Small intestine (tissue), 7 donors: ENCODE measurements at regions not wholly inside any gene's neighbourhood (a gene's known extent, or its start where the extent isn't known, plus 50 kb on each side); places are given as distances from the start of the nearest gene placed in this dataset.
"Not testable (repeated sequence)": the region's sequence is repeated elsewhere in the genome, so short reads cannot be mapped to it uniquely, and the experiment has no call there.

Source experiments
- DNase-seq, 2 donors: peaks; one replicate each; pipeline versions ENCODE4 v3.0.0 to v3.0.0-alpha.2; 2013
- FAIRE-seq: peaks from 2 replicates; lab custom pipeline; 2012; peaks lifted over from hg19 to GRCh38; lab: Jason Lieb, UNC
- H3K27ac ChIP-seq, 3 donors: one replicate each; pipeline ENCODE4 v1.5.1; 2013; ENCODE audit warnings: low read length in 2 of 3, mild to moderate bottlenecking in 2 of 3, control low read depth in 1 of 3, inconsistent platforms in 1 of 3, low read depth in 1 of 3, moderate library complexity in 1 of 3
- H3K27me3 ChIP-seq, 3 donors: one replicate each; pipeline ENCODE4 v1.6.1; 2013; ENCODE audit warnings: low read length in 3 of 3, inconsistent platforms in 1 of 3; ENCODE audit not compliant: control insufficient read depth in 3 of 3, insufficient read depth in 3 of 3
- H3K36me3 ChIP-seq, 3 donors: one replicate each; pipeline ENCODE4 v1.6.1; 2013; ENCODE audit warnings: low read length in 3 of 3, inconsistent platforms in 1 of 3, low read depth in 1 of 3, mild to moderate bottlenecking in 1 of 3, moderate library complexity in 1 of 3; ENCODE audit not compliant: control insufficient read depth in 3 of 3, insufficient read depth in 2 of 3
- H3K4me1 ChIP-seq, 3 donors: one replicate each; pipeline ENCODE4 v1.6.1; 2013; ENCODE audit warnings: low read length in 2 of 3, inconsistent platforms in 1 of 3, low read depth in 1 of 3, mild to moderate bottlenecking in 1 of 3, moderate library complexity in 1 of 3; ENCODE audit not compliant: control insufficient read depth in 3 of 3, insufficient read depth in 2 of 3
- H3K4me3 ChIP-seq, 3 donors: one replicate each; pipeline ENCODE4 v1.5.1; 2013; ENCODE audit warnings: low read length in 3 of 3, control low read depth in 1 of 3, inconsistent platforms in 1 of 3, low read depth in 1 of 3, mild to moderate bottlenecking in 1 of 3, moderate library complexity in 1 of 3
- H3K9me3 ChIP-seq, 2 donors: one replicate each; pipeline ENCODE4 v1.6.1; 2013; ENCODE audit warnings: low read depth in 1 of 2, low read length in 1 of 2; ENCODE audit not compliant: control insufficient read depth in 2 of 2, insufficient read depth in 1 of 2
- WGBS, 3 donors: extraction: QIAGEN DNeasy Blood & Tissue Kit; methylation state at CpG; one replicate each; pipeline ENCODE4 v1.1.7; 2013; 5-methylcytosine and 5-hydroxymethylcytosine counted together
- donor health status: healthy with polysubstance abuse.
- donor health status: control.
- donor health status: control.
- donor health status: Bipolar disorder and iron deficiency.
- donor health status: healthy.

DNA sequence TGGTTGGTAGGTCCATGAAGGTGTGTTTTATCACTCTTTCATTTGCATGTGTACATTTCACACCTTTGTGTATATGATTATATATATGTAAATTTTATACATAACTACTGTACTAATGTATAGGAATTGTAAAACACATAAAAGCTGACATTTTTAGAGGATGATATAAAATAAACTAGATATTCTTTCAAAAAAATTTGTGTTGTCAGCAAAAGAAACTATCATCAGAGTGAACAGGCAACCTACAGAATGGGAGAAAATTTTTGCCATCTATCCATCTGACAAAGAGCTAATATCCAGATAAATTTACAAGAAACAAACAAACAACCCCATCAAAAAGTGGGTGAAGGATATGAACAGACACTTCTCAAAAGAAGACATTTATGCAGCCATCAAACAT lies 129.3 kb upstream of the PLD5 start:
- not testable (repeated sequence) for FAIRE-seq, DNase-seq

GRCh38 chr1:242651817-242652216 lies 127.3 kb upstream of the PLD5 start:
- DNase-seq: no peak

More for the DNA sequence above, 129.3 kb upstream of the PLD5 start:
- H3K4me1 ChIP-seq, H3K36me3 ChIP-seq, H3K9me3 ChIP-seq, H3K27ac ChIP-seq, H3K4me3 ChIP-seq, H3K27me3 ChIP-seq: not testable (repeated sequence)

GRCh38 chr1:242641461-242641860 lies 117.0 kb upstream of the PLD5 start:
- no peak for FAIRE-seq
- no peaks in the 10 kb centered on the region for H3K4me1 ChIP-seq
- H3K9me3 ChIP-seq: no peaks in the 10 kb centered on the region
- H3K27ac ChIP-seq: no peak overlapping the region
- H3K36me3 ChIP-seq: no peaks in the 10 kb centered on the region
- H3K27me3 ChIP-seq: no peaks in the 10 kb centered on the region
- 69 to 78% (median 78%) methylated on average over 3 of the region's 3 CpGs for WGBS, 3 donors
- H3K4me3 ChIP-seq: no peak overlapping the region
- no peak for DNase-seq

More at GRCh38 chr1:242651817-242652216, 127.3 kb upstream of the PLD5 start:
- no peaks in the 10 kb centered on the region for H3K27me3 ChIP-seq
- no peak for FAIRE-seq
- 52 to 72% (median 57%) methylated on average over 5 of the region's 5 CpGs for WGBS, 3 donors
- H3K4me3 ChIP-seq: no peak overlapping the region
- H3K36me3 ChIP-seq: no peaks in the 10 kb centered on the region
- no peaks in the 10 kb centered on the region for H3K4me1 ChIP-seq
- H3K9me3 ChIP-seq: no peaks in the 10 kb centered on the region
- H3K27ac ChIP-seq: no peak overlapping the region

GRCh38 chr1:242639104-242639503 lies 114.6 kb upstream of the PLD5 start:
- Histone ChIP-seq H3K4me3 (no peak overlapping the region), H3K36me3 (no peaks in the 10 kb centered on the region), H3K9me3 (no peaks in the 10 kb centered on the region), H3K4me1 (no peaks in the 10 kb centered on the region), H3K27ac (no peak overlapping the region), H3K27me3 (no peaks in the 10 kb centered on the region)
- DNase-seq (no peak), FAIRE-seq (no peak)
- 91 to 95% (median 93%) methylated on average over 5 of the region's 5 CpGs for WGBS, 3 donors

DNA sequence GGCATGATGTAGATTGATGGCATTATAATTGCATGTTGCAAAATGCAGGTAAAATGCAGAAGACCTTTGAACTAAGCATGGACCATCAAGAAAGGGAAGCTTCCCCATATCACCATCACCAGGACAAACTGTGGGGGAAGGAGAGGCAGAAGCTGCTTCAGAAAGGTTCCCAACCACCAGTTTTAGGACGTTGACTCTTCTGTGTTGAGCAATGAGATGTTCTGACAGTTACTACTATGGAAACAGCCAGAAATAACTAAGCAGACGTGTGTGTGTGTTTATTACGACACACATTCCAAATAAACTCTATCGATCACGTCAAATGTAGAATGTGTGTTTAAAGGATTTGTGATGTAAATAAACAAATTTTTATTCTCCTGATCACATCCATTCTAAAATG lies 110.2 kb upstream of the PLD5 start:
- no peak overlapping the region for H3K4me3 ChIP-seq
- H3K27ac ChIP-seq: no peak overlapping the region
- WGBS, 3 donors: 60 to 66% (median 62%) methylated on average over 5 of the region's 5 CpGs
- no peak for DNase-seq
- no peaks in the 10 kb centered on the region for H3K27me3 ChIP-seq
- no peak for FAIRE-seq
- H3K9me3 ChIP-seq: no peaks in the 10 kb centered on the region
- H3K36me3 ChIP-seq: no peaks in the 10 kb centered on the region
- H3K4me1 ChIP-seq: no peaks in the 10 kb centered on the region

DNA sequence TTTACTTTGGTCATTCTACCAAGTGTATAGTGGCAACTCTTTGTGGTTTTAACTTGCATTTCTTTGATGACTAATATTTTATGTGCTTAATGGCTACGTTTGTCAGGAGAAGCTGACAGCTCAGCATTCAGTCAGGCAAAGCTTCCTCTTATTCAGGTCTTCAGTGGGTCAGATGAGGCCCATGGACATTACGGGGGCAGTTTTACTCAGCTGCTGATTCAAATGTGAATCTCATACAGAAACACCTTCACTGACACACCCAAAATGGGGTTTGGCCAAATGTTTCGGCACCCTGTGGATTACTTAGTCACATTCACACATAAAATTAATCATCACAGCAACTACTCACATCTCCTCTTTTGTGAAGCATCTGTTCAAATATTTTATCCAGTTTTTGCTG lies 104.9 kb upstream of the PLD5 start:
- Histone ChIP-seq H3K4me1 (no peaks in the 10 kb centered on the region), H3K9me3 (no peaks in the 10 kb centered on the region), H3K27me3 (no peaks in the 10 kb centered on the region), H3K4me3 (no peak overlapping the region), H3K27ac (no peak overlapping the region), H3K36me3 (no peaks in the 10 kb centered on the region)
- WGBS, 3 donors: 60 to 63% (median 63%) methylated on average over 3 of the region's 3 CpGs
- FAIRE-seq (no peak), DNase-seq (no peak)

DNA sequence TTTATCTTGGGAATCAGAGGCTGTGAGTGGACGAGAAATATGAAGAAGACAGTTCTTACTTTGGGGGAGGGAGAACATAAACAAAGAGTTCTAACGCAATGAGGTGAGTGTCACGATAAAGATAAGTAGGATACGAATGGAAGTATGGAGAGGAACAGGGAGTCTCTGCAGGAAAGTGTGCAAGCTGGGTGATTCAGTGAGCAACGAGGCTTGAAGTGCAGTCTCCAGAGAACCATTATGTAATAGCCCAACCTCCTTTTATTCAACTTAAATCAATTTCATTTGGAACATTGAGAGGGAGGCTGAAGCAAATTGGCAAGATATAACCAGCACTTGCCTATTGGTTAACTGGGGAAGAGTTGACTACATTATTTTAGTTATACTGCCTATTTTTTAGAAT lies 99.3 kb upstream of the PLD5 start:
- H3K27ac ChIP-seq: no peak overlapping the region
- H3K36me3 ChIP-seq: no peaks in the 10 kb centered on the region
- no peak overlapping the region for H3K4me3 ChIP-seq
- FAIRE-seq (no peak), DNase-seq (no peak)
- 53 to 69% (median 63%) methylated on average over 5 of the region's 5 CpGs for WGBS, 3 donors
- H3K9me3 ChIP-seq: peaks cover 0 to 3% of the 10 kb centered on the region in 2 donors
- H3K4me1 ChIP-seq: no peaks in the 10 kb centered on the region
- H3K27me3 ChIP-seq: no peaks in the 10 kb centered on the region

DNA sequence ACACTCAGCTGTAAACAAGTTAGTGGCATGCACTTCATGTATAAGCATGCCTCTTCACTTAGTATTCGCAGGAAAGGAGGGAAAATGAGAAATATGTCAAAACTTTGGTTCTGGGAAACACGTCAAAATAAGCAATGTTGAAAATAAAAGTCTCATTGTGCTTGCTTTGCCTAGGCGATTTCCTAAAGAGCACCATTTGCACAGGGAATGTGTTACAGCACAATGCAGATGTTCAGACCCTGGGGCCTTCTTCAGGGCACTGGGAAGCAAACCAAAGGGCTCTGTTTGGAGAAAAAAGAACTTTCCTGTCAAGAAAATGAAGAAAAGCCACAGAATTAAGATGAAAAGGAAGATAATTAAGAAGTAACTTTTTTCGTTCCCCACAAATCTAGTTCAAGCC lies 98.6 kb upstream of the PLD5 start:
- DNase-seq (no peak), FAIRE-seq (no peak)
- Histone ChIP-seq H3K4me1 (no peaks in the 10 kb centered on the region), H3K9me3 (peaks cover 0 to 3% of the 10 kb centered on the region in 2 donors), H3K4me3 (no peak overlapping the region), H3K27ac (no peak overlapping the region), H3K36me3 (no peaks in the 10 kb centered on the region), H3K27me3 (no peaks in the 10 kb centered on the region)
- WGBS, 3 donors: 56 to 74% (median 65%) methylated on average over 4 of the region's 4 CpGs

- FAIRE-seq (no peak), DNase-seq (no peak)
- Histone ChIP-seq H3K36me3 (no peaks in the 10 kb centered on the region), H3K27me3 (no peaks in the 10 kb centered on the region), H3K27ac (no peak overlapping the region), H3K4me1 (no peaks in the 10 kb centered on the region), H3K9me3 (no peaks in the 10 kb centered on the region), H3K4me3 (no peak overlapping the region)
These were observed 88.8 kb upstream of the PLD5 start for GRCh38 chr1:242613266-242613815.
